GM12892 (cell line): ENCODE measurements at regions not wholly inside any gene's neighbourhood (a gene's known extent, or its start where the extent isn't known, plus 50 kb on each side); places are given as distances from the start of the nearest gene placed in this dataset.

Experiments
- POLR2A ChIP-seq: IDR thresholded peaks from 2 replicates; pipeline ENCODE4 v1.6.1; 2011; ENCODE audit warnings: low read depth, low read length, control low read depth
- POLR2AphosphoS5 ChIP-seq: IDR thresholded peaks from 2 replicates; pipeline ENCODE4 v1.6.1; 2011; ENCODE audit warnings: low read depth, low read length, control low read depth

DNA sequence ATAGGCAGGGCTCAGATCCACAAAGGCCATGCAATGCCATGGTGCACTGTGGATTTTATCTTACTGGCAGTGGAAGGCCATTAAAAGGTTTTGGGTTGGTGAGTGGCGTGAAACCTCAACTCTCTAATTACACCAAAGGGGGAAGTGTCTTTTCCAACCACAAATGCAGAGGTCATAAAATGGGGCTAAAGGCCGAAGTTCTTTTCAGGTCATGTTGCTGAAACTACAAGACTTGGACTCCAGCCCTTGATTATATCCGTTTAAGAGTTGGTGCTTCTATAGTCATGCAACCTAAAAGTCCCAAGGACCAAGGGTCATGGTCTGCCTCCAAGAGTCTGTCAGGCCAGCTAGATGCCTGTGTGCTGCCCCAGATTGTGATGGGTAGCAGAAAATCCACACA, 434.3 kb downstream of the RAB38 start:
- TF ChIP-seq POLR2A (no peak), POLR2AphosphoS5 (no peak)
